GM12873 (cell line): ENCODE measurements at regions not wholly inside any gene's neighbourhood (a gene's known extent, or its start where the extent isn't known, plus 50 kb on each side); places are given as distances from the start of the nearest gene placed in this dataset.

ENCODE experiments used
- CTCF ChIP-seq: IDR thresholded peaks from 2 replicates; pipeline ENCODE4 v1.5.1; 2012; ENCODE audit warnings: low read depth, mild to moderate bottlenecking, moderate library complexity, low read length, control low read depth; ENCODE audit not compliant: insufficient read depth; ENCODE audit errors: missing control alignments

- no peak for TF ChIP-seq CTCF
These were observed 64.2 kb upstream of the ADPGK start for GRCh38 chr15:72847806-72848205.

- no peak for TF ChIP-seq CTCF
These were observed 63.5 kb upstream of the ADPGK start for GRCh38 chr15:72847033-72847432.

- TF ChIP-seq CTCF: no peak
These were observed 62.4 kb upstream of the ADPGK start for GRCh38 chr15:72845981-72846383.

- no peak for TF ChIP-seq CTCF
These were observed 60.5 kb upstream of the ADPGK start for GRCh38 chr15:72844067-72844466.

- TF ChIP-seq CTCF: no peak
These were observed 56.6 kb upstream of the ADPGK start for GRCh38 chr15:72840114-72840513.

GRCh38 chr15:72838311-72838731 is 54.8 kb upstream of the ADPGK start:
- TF ChIP-seq CTCF: no peak

- TF ChIP-seq CTCF: no peak
These were observed 53.2 kb upstream of the ADPGK start for GRCh38 chr15:72836676-72837330.
